IPS-20b (cell line): ENCODE measurements at regions not wholly inside any gene's neighbourhood (a gene's known extent, or its start where the extent isn't known, plus 50 kb on each side); places are given as distances from the start of the nearest gene placed in this dataset.

Source experiments
- H3K27ac ChIP-seq: one replicate; pipeline ENCODE4 v1.5.1; 2013; ENCODE audit warnings: low read length
- H3K27me3 ChIP-seq: 2 replicates; pipeline ENCODE4 v1.6.1; 2013; ENCODE audit warnings: mild to moderate bottlenecking, low read length, inconsistent platforms; ENCODE audit not compliant: insufficient read depth
- H3K36me3 ChIP-seq: 2 replicates; pipeline ENCODE4 v1.6.1; 2013; ENCODE audit warnings: low read depth, mild to moderate bottlenecking, inconsistent platforms, low read length, moderate library complexity; ENCODE audit not compliant: insufficient read depth
- H3K4me1 ChIP-seq: 2 replicates; pipeline ENCODE4 v1.6.1; 2013; ENCODE audit warnings: mild to moderate bottlenecking, control low read depth, inconsistent platforms, low read length, moderate library complexity; ENCODE audit not compliant: insufficient read depth
- H3K4me3 ChIP-seq: 2 replicates; pipeline ENCODE4 v1.5.1; 2013; ENCODE audit warnings: mild to moderate bottlenecking, low read length, inconsistent platforms
- H3K9ac ChIP-seq: 2 replicates; pipeline ENCODE4 v1.6.1; 2013; ENCODE audit warnings: low read depth, mild to moderate bottlenecking, inconsistent platforms, low read length, moderate library complexity
- H3K9me3 ChIP-seq: 2 replicates; pipeline ENCODE4 v1.6.1; 2013; ENCODE audit warnings: mild to moderate bottlenecking, low read depth, low read length, inconsistent platforms; ENCODE audit not compliant: insufficient read depth

- Histone ChIP-seq H3K4me3 (no peak overlapping the region), H3K9ac (no peak overlapping the region), H3K27me3 (peaks cover 15% of the 10 kb centered on the region), H3K27ac (no peak overlapping the region), H3K36me3 (no peaks in the 10 kb centered on the region), H3K4me1 (no peaks in the 10 kb centered on the region), H3K9me3 (no peaks in the 10 kb centered on the region)
Observed at GRCh38 chr21:32941263-32941662, 84.5 kb upstream of the OLIG2 start.

GRCh38 chr21:32946654-32947053, 79.1 kb upstream of the OLIG2 start:
- Histone ChIP-seq H3K27me3 (peaks cover 19% of the 10 kb centered on the region; the same call in 1 of the 2 replicates), H3K36me3 (no peaks in the 10 kb centered on the region), H3K27ac (no peak overlapping the region)

GRCh38 chr21:32947736-32948135, 78.0 kb upstream of the OLIG2 start:
- H3K27ac ChIP-seq, result no peak overlapping the region
- H3K27me3 ChIP-seq, result peaks cover 24% of the 10 kb centered on the region; the same call in 1 of the 2 replicates
- no peaks in the 10 kb centered on the region for H3K36me3 ChIP-seq
- no peaks in the 10 kb centered on the region for H3K9me3 ChIP-seq
- H3K4me1 ChIP-seq, result peaks cover 13% of the 10 kb centered on the region; the same call in 1 of the 2 replicates
- no peak overlapping the region for H3K9ac ChIP-seq
- H3K4me3 ChIP-seq, result no peak overlapping the region

More at GRCh38 chr21:32946654-32947053, 79.1 kb upstream of the OLIG2 start:
- Histone ChIP-seq H3K4me3 (no peak overlapping the region), H3K4me1 (peaks cover 10% of the 10 kb centered on the region; the same call in 1 of the 2 replicates), H3K9ac (no peak overlapping the region), H3K9me3 (no peaks in the 10 kb centered on the region)

GRCh38 chr21:32949701-32950100, 76.0 kb upstream of the OLIG2 start:
- Histone ChIP-seq H3K36me3 (no peaks in the 10 kb centered on the region), H3K4me1 (peaks cover 24% of the 10 kb centered on the region; the same call in 1 of the 2 replicates), H3K27ac (no peak overlapping the region), H3K4me3 (no peak overlapping the region), H3K9me3 (no peaks in the 10 kb centered on the region), H3K27me3 (peaks cover 24% of the 10 kb centered on the region; the same call in 1 of the 2 replicates), H3K9ac (no peak overlapping the region)

- H3K4me3 ChIP-seq, result no peak overlapping the region
- no peaks in the 10 kb centered on the region for H3K36me3 ChIP-seq
- H3K4me1 ChIP-seq, result peaks cover 25% of the 10 kb centered on the region; the same call in 1 of the 2 replicates
- no peak overlapping the region for H3K27ac ChIP-seq
- no peaks in the 10 kb centered on the region for H3K9me3 ChIP-seq
- H3K9ac ChIP-seq, result no peak overlapping the region; the same call in 1 of the 2 replicates
- H3K27me3 ChIP-seq, result peaks cover 24% of the 10 kb centered on the region; the same call in 1 of the 2 replicates
Observed at GRCh38 chr21:32951041-32951440, 74.7 kb upstream of the OLIG2 start.

- peaks cover 24% of the 10 kb centered on the region; the same call in 1 of the 2 replicates for H3K27me3 ChIP-seq
- H3K4me1 ChIP-seq, result peaks cover 34% of the 10 kb centered on the region
- H3K4me3 ChIP-seq, result no peak overlapping the region; the same call in 1 of the 2 replicates
- H3K27ac ChIP-seq, result no peak overlapping the region
- no peaks in the 10 kb centered on the region for H3K9me3 ChIP-seq
- H3K9ac ChIP-seq, result no peak overlapping the region
- H3K36me3 ChIP-seq, result no peaks in the 10 kb centered on the region
Observed at GRCh38 chr21:32954353-32954752, 71.4 kb upstream of the OLIG2 start.

- Histone ChIP-seq H3K27ac (no peak overlapping the region), H3K27me3 (peaks cover 19% of the 10 kb centered on the region; the same call in 1 of the 2 replicates), H3K9ac (no peak overlapping the region), H3K36me3 (no peaks in the 10 kb centered on the region), H3K4me3 (no peak overlapping the region), H3K9me3 (no peaks in the 10 kb centered on the region), H3K4me1 (peaks cover 34% of the 10 kb centered on the region)
Observed at GRCh38 chr21:32955311-32956060, 70.2 kb upstream of the OLIG2 start.

- H3K27me3 ChIP-seq, result peaks cover 14% of the 10 kb centered on the region; the same call in 1 of the 2 replicates
- H3K4me1 ChIP-seq, result peaks cover 28% of the 10 kb centered on the region
Observed at GRCh38 chr21:32956061-32956656, 69.6 kb upstream of the OLIG2 start.

GRCh38 chr21:32957545-32957944, 68.2 kb upstream of the OLIG2 start:
- H3K27me3 ChIP-seq, result peaks cover under 1% of the 10 kb centered on the region; the same call in 1 of the 2 replicates

More at GRCh38 chr21:32956061-32956656, 69.6 kb upstream of the OLIG2 start:
- Histone ChIP-seq H3K36me3 (no peaks in the 10 kb centered on the region), H3K4me3 (no peak overlapping the region), H3K27ac (no peak overlapping the region), H3K9ac (no peak overlapping the region), H3K9me3 (no peaks in the 10 kb centered on the region)

GRCh38 chr21:32958288-32959002, 67.3 kb upstream of the OLIG2 start:
- H3K4me1 ChIP-seq, result peaks cover 21% of the 10 kb centered on the region
- no peaks in the 10 kb centered on the region for H3K27me3 ChIP-seq

More at GRCh38 chr21:32957545-32957944, 68.2 kb upstream of the OLIG2 start:
- no peak overlapping the region for H3K27ac ChIP-seq
- no peaks in the 10 kb centered on the region for H3K36me3 ChIP-seq
- H3K9me3 ChIP-seq, result no peaks in the 10 kb centered on the region
- no peak overlapping the region for H3K4me3 ChIP-seq
- peaks cover 21% of the 10 kb centered on the region for H3K4me1 ChIP-seq
- no peak overlapping the region for H3K9ac ChIP-seq

GRCh38 chr21:32962268-32962667, 63.5 kb upstream of the OLIG2 start:
- Histone ChIP-seq H3K9ac (no peak overlapping the region), H3K27me3 (no peaks in the 10 kb centered on the region)

More at GRCh38 chr21:32958288-32959002, 67.3 kb upstream of the OLIG2 start:
- H3K36me3 ChIP-seq, result no peaks in the 10 kb centered on the region
- H3K27ac ChIP-seq, result no peak overlapping the region
- H3K9ac ChIP-seq, result no peak overlapping the region
- no peaks in the 10 kb centered on the region for H3K9me3 ChIP-seq
- H3K4me3 ChIP-seq, result no peak overlapping the region

More at GRCh38 chr21:32962268-32962667, 63.5 kb upstream of the OLIG2 start:
- peaks cover 20% of the 10 kb centered on the region for H3K4me1 ChIP-seq
- no peak overlapping the region for H3K4me3 ChIP-seq
- no peaks in the 10 kb centered on the region for H3K9me3 ChIP-seq
- H3K36me3 ChIP-seq, result no peaks in the 10 kb centered on the region
- H3K27ac ChIP-seq, result no peak overlapping the region
